ENCODE measurements at regions not wholly inside any gene's neighbourhood (a gene's known extent, or its start where the extent isn't known, plus 50 kb on each side); places are given as distances from the start of the nearest gene placed in this dataset.

GRCh38 chr7:45328403-45328981 is 170.9 kb downstream of the RAMP3 start:
- no peak overlapping the region for H2BK5ac ChIP-seq (ENCODE audit: insufficient read length, low read length)
- no peaks in the 10 kb centered on the region for H3K4me1 ChIP-seq (ENCODE audit: insufficient read depth, low read length)
- H3K9ac ChIP-seq (ENCODE audit: extremely low read depth, insufficient read length, low read length) = no peak overlapping the region
- no peak overlapping the region for H3K4me2 ChIP-seq (ENCODE audit: insufficient read depth, insufficient read length, low read length)
- Mint-ChIP-seq H3K27ac (no peak overlapping the region), H3K4me3 (no peak overlapping the region), H3K9me3 (peaks cover 16 to 18% of the 10 kb centered on the region in 2 experiments; a peak in 4 of 5 replicates), H3K36me3 (ENCODE audit: insufficient read depth in 1 of 3, low read depth in 3 of 3) (no peaks in the 10 kb centered on the region; a peak in 1 of 7 replicates), H3K27me3 (ENCODE audit: low read depth) (peaks cover 3% of the 10 kb centered on the region), H3K4me1 (no peaks in the 10 kb centered on the region; a peak in 1 of 4 replicates)
- no peaks in the 10 kb centered on the region for H4K20me1 ChIP-seq (ENCODE audit: control insufficient read depth, insufficient read depth, insufficient read length)
- H3K9me3 ChIP-seq (ENCODE audit: control insufficient read depth, low read depth, low read length) = no peaks in the 10 kb centered on the region
- no peaks in the 10 kb centered on the region for H3K23me2 ChIP-seq (ENCODE audit: insufficient read length, low read depth, low read length, poor library complexity, severe bottlenecking)
- H3K27me3 ChIP-seq (ENCODE audit: insufficient read depth, low read length) = no peaks in the 10 kb centered on the region
- no peaks in the 10 kb centered on the region for H3K79me2 ChIP-seq (ENCODE audit: insufficient read depth, low read length)
- no peak overlapping the region for H2BK20ac ChIP-seq (ENCODE audit: low read depth, low read length, poor library complexity, severe bottlenecking)
- no peak overlapping the region for H4K91ac ChIP-seq (ENCODE audit: insufficient read length, low read depth, low read length)
- no peak for TF ChIP-seq CTCF (conservative IDR thresholded peaks at IDR 0.05)
- H3K14ac ChIP-seq (ENCODE audit: insufficient read depth, low read length) = no peak overlapping the region
- DNase-seq = no peak
- no peak overlapping the region for H2BK120ac ChIP-seq (ENCODE audit: low read depth, low read length, poor library complexity, severe bottlenecking)
- H3K4ac ChIP-seq (ENCODE audit: low read depth, low read length) = no peak overlapping the region
- H3K23ac ChIP-seq (ENCODE audit: insufficient read length, low read depth, low read length) = no peak overlapping the region
- H3K56ac ChIP-seq (ENCODE audit: insufficient read length, low read depth, low read length) = no peak overlapping the region
- H3K27ac ChIP-seq (ENCODE audit: insufficient read length, low read depth, low read length) = no peak overlapping the region
- H3T11ph ChIP-seq (ENCODE audit: low read length) = no peak overlapping the region
- no peak overlapping the region for H2BK12ac ChIP-seq (ENCODE audit: insufficient read length, low read depth, low read length)
- H2BK15ac ChIP-seq (ENCODE audit: low read depth, low read length) = no peak overlapping the region
- H3K79me1 ChIP-seq (ENCODE audit: insufficient read depth, low read depth, low read length, poor library complexity, severe bottlenecking) = no peaks in the 10 kb centered on the region
- no peak overlapping the region for H2AK5ac ChIP-seq (ENCODE audit: insufficient read length, low read length)
- H4K5ac ChIP-seq (ENCODE audit: insufficient read length, low read depth, low read length) = no peak overlapping the region
- H2AFZ ChIP-seq (ENCODE audit: low read length) = no peak overlapping the region
- no CpG with 5 or more reads among the region's 5 CpGs for WGBS (ENCODE audit: extremely low coverage, insufficient read length, low lambda C conversion rate)
- H3K18ac ChIP-seq (ENCODE audit: insufficient read length, low read depth, low read length) = no peak overlapping the region
- no peak overlapping the region for H4K8ac ChIP-seq (replicated peaks; ENCODE audit: insufficient read length, low read depth, low read length)
